ENCODE measurements at regions not wholly inside any gene's neighbourhood (a gene's known extent, or its start where the extent isn't known, plus 50 kb on each side); places are given as distances from the start of the nearest gene placed in this dataset.

GRCh38 chr13:40408602-40409001, 257.8 kb downstream of the FOXO1 start:
- TF ChIP-seq ZNF239 (tag by site-specific recombination; IDR thresholded peaks at IDR 0.05), result no peak
- TF ChIP-seq ZNF645 (tag by site-specific recombination; IDR thresholded peaks at IDR 0.05), result no peak
- no peak for TF ChIP-seq PRDM4 (tag by site-specific recombination; IDR thresholded peaks at IDR 0.05)
- TF ChIP-seq ZNF830 (tag by site-specific recombination; IDR thresholded peaks at IDR 0.05; ENCODE audit: low read depth), result no peak
- TF ChIP-seq ZBTB1 (tag by site-specific recombination; IDR thresholded peaks at IDR 0.05), result no peak
- TF ChIP-seq ZBTB44 (tag by site-specific recombination; IDR thresholded peaks at IDR 0.05), result no peak
- no peak for TF ChIP-seq ZNF692 (tag by site-specific recombination; IDR thresholded peaks at IDR 0.05)
- TF ChIP-seq TRIM28 (IDR thresholded peaks at IDR 0.05; ENCODE audit: borderline replicate concordance, low read length), result no peak
- TF ChIP-seq ZNF792 (tag by site-specific recombination; IDR thresholded peaks at IDR 0.05), result no peak
- TF ChIP-seq REST (tag by site-specific recombination; IDR thresholded peaks at IDR 0.05), result no peak
- TF ChIP-seq CTCF (tag by site-specific recombination; IDR thresholded peaks at IDR 0.05), result no peak
- no peak for TF ChIP-seq ZNF121 (tag by site-specific recombination; IDR thresholded peaks at IDR 0.05)
- TF ChIP-seq ZNF24 (tag by site-specific recombination; IDR thresholded peaks at IDR 0.05), result no peak
- no peak for TF ChIP-seq ATF2 (tag by site-specific recombination; IDR thresholded peaks at IDR 0.05; ENCODE audit: low read depth)
